CD4-positive, alpha-beta T cell treated with Interleukin-17A for 1 hour (primary cell): ENCODE measurements at regions not wholly inside any gene's neighbourhood (a gene's known extent, or its start where the extent isn't known, plus 50 kb on each side); places are given as distances from the start of the nearest gene placed in this dataset.
"Not testable (repeated sequence)": the region's sequence is repeated elsewhere in the genome, so short reads cannot be mapped to it uniquely, and the experiment has no call there.

Experiments used
- DNase-seq: peaks from one replicate; pipeline ENCODE4 v3.0.0-alpha.2; 2020

GRCh38 chr10:109647627-109648026 lies 275.7 kb downstream of the XPNPEP1 start:
- no peak for DNase-seq

DNA sequence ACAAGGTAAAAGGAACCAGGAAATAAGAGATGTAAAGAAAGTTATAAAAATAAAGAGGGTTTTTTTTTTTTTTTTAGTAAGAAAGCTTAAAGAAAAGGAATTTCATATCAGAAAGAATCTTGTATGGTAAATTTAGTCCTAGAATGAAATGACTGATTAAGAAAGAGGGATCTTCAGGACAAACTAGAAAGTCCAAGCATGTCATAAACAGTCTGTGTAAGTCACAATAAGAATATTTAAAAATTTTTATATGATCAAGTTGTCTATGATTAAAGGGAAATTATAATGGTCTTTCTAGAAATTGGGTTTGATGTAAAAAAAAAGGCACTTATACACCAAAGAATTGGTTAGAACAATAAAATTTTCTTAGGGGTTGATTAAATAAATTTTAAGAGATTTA lies 289.5 kb downstream of the XPNPEP1 start:
- no peak for DNase-seq

DNA sequence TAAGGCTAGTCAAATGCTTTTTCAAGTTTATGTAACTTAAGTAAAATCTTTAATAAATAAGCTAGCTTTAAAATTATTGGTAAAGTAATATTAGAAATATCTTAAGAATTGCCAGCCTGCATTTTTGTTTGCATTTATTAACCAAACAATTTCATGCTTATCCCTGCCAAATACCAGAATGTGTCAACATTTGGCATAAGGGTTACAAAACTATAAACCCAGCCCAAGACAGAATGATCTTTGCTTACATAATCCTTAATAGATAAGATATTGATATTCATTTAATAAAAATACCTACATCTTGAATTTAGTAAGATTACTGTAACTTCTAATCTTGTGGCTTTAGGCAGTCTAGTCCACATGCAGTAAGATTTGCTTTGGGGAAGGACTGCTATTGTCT lies 290.3 kb downstream of the XPNPEP1 start:
- DNase-seq, result not testable (repeated sequence)

- no peak for DNase-seq
Measured at GRCh38 chr10:109624939-109625338, 298.4 kb downstream of the XPNPEP1 start.

- DNase-seq, result no peak
Measured at GRCh38 chr10:109622566-109622965, 300.7 kb downstream of the XPNPEP1 start.

- no peak for DNase-seq
Measured at GRCh38 chr10:109620396-109620795, 302.9 kb downstream of the XPNPEP1 start.

DNA sequence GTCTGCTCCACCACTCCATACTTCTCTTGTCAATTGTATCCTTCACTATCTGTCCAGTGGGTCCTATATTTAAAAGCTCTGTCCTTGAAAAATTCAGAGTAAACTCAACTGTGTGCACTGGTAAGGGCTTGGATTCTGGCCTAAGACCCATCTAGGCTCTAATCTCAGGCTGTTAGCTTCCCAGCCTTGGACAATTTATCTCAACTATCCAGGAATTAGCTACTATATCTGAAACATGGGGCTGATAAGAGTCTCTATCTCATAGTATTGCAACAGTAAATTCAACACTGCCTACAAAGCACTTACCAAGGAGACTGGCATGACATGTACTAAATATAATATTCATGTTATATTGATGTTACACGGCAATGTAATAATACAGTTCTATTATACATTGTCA lies 303.4 kb downstream of the XPNPEP1 start:
- no peak for DNase-seq

- no peak for DNase-seq
Measured at GRCh38 chr10:109618748-109619147, 304.6 kb downstream of the XPNPEP1 start.

DNA sequence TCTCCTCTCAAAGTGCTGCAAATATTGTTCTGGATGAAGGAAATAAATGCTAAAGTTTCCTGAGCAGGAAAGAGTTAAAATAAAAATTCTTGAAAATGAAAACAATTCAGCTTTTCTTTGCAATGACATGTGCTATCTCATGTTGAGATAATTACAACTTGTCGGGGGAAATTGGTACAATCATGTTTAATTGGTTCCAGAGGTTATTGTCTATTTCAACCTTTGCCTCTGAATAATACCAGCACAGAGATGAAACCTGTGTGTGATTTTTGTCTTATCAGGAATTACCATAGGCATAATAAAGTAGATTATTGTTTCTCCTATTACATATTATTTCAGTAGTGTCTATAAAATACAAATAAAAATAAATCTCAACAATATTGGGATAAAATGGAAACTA lies 305.0 kb downstream of the XPNPEP1 start:
- DNase-seq, result no peak

DNA sequence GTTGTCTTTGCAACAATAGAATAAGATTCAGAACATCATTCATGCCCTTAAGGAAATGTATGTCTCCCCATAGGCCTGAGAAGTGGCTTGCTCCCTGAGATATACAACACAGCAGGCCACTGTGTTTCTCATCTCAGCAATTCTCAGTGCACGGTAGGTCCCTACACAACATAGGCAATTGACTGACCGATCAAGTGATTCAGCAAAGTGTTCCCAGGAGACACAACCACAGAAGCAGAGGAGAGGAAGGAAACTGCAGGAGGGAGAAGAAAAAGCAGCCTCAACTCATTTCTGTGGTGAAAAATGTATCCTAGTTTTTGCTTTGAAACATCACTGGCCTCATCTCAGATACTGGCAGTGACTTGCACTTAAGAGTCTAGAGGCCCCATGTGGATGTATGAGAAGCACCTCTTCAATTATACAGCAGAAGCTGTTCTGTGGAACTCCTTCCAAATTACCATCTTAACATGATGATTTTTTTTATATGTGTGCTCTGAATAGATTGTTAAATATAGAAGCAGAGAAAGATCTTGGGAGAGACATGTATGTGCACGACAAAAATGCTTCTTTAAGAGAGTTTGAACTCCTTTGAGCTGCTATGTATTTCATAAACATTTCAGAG lies 306.8 kb downstream of the XPNPEP1 start:
- DNase-seq, result no peak

GRCh38 chr10:109595356-109595755 lies 328.0 kb downstream of the XPNPEP1 start:
- DNase-seq, result not testable (repeated sequence)

- no peak for DNase-seq
Measured at GRCh38 chr10:109593682-109594081, 329.6 kb downstream of the XPNPEP1 start.

DNA sequence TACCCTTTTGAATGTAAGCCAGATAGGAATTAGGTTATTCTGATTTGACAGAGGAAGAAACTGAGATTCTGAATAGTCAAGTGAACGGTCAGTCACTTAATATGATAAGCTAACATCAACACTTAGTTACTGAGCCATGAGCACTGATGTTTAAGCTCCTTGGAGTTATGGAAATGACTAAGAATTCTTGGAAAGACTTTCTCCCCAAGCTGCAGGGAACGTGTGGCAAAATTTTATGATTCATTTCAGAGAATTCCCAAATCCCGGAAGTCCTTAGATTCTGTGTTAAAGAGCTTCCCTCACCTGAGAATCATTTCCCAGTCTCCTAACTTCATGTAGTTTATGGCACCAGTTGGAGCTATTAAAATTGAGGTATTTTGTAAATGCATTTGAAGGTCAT lies 330.9 kb downstream of the XPNPEP1 start:
- DNase-seq, result no peak

DNA sequence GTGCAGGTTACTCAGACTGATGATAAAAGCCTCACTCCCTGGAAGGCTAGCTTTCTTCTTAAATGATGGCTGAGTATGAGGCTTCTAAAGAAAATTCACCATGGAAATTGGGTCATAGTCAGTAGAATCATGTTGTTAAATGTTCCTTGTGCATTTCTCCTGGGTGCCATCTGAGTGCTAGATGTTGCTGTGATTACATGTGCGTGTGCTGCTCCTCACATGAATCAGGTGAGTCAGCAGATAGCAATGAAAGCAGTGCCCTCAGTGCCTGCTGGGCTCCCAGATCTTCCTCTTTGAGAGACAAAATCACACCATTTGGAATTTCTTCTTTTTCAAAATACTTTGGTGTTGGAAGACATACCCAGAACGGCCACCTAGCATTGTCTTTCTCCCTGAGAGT lies 331.7 kb downstream of the XPNPEP1 start:
- no peak for DNase-seq

- no peak for DNase-seq
Measured at GRCh38 chr10:109588259-109588658, 335.1 kb downstream of the XPNPEP1 start.

DNA sequence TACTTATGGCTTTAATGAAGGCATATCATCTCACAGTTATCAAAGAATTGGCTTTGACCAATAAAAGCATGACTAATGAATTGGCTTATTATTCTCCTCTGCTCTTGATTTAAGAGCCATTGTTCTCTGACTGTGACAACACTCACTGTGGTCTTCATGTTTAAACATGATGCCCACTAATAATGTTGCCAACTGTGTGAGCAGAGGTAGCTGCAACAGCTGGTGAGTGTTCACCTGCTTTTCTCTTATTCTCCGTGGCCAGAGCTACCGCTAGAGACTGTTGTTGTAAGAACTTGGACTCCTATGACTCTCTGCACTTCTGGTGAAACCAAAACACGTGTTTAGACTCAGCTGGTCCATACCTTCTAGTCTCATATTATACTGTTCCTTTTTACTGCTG lies 335.9 kb downstream of the XPNPEP1 start:
- DNase-seq, result no peak

GRCh38 chr10:109556399-109556798 lies 366.9 kb downstream of the XPNPEP1 start:
- no peak for DNase-seq

DNA sequence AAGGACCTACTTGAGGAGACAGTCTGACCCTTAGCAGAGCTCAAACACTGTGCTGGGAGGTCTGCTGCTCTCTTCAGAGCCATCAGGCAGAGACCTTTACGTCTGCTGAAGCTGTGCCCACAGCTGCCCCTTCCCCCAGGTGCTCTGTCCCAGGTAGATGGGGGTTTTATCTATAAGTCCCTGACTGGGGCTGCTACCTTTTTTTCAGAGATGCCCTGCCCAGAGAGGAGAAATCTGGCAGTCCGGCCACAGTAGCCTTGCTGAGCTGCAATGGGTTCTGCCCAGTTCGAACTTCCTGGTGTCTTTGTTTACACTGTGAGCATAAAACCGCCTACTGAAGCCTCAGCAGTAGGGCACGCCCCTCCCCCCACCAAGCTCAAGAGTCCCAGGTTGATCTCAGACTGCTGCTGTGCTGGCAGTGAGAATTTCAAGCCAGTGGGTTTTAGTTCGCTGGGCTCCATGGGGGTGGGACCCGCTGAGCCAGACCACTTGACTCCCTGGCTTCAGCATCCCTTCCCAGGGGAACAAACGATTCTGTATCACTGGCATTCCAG lies 381.2 kb downstream of the XPNPEP1 start:
- DNase-seq, result not testable (repeated sequence)

DNA sequence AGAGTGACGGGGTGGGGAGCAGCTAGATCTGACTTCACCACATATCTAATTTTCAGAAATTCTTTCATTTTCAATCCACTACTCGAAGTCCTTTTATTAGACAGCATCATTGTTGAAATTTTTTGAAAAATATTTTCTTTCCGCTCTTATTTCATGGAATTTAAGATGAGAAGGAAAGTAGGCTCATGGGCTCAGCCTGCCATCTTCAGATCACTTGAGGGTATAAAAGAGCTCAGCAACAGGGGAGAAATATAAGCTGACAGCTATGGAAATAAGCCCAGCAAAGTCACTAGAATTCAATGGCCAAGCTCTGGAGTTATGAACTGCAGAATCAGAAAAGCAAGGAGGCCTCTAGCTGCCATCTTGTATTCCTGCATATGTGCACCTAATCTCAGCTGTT lies 389.1 kb downstream of the XPNPEP1 start:
- DNase-seq, result no peak

- no peak for DNase-seq
Measured at GRCh38 chr10:109529258-109529657, 394.1 kb downstream of the XPNPEP1 start.

DNA sequence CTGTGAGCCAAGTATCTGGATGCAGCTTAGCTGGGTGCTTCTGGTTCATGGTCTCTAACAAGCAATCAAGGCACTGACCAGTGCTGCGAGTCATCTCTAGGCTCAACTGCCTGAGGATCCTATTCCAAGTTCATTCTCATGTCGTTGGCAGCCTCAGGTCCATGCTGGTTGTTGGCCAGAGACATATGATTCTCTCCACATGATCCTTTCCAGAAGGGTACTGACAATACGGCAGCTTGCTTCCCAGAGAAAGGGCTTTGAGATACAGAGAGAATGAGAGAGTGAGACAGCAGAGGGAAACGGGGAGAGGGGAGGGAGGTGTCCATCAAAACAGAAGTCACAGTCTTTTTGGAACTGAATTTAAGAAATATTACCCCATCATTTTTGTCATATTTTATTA lies 405.6 kb downstream of the XPNPEP1 start:
- no peak for DNase-seq

DNA sequence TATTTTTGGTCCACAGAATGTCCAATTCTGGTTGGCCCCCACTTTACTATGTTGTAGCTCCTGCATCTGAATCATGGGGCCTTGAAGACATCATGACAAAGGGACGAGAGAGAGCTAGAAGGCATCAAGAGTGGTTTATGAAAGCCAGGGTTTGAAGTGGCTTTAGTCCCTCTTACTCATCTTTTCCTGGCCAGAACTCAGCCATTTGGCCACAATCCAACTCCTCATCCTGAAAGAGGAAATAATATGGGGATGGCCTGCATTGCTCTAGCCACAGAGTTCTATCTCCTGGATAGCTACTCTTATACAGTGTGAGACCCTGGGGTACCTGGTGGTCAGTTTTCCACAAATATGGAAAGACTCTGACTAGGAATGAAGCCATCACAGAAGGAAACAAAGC lies 418.9 kb downstream of the XPNPEP1 start:
- no peak for DNase-seq

DNA sequence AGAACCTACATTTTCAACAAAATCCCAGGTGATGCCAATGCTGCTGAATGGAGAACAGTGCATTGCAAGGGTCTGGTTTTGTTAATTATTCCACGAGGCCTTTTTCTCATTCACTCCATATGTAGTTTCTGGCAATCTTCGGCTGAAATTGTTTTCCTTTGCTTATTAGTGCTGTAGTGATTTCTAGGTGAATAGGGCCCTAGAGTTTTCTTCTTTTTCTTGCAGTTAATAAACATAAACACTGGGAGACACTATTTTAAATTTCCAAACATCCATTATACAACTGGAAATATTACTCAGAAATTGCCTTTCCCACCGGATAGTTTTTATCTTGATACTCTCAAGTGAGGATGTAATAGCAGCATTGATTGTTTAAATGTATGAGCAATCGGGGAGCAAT lies 435.6 kb downstream of the XPNPEP1 start:
- no peak for DNase-seq

- DNase-seq, result no peak
Measured at GRCh38 chr10:109480836-109481235, 442.5 kb downstream of the XPNPEP1 start.

- no peak for DNase-seq
Measured at GRCh38 chr10:109475711-109476421, 447.4 kb downstream of the XPNPEP1 start.
